ENCODE measurements at regions not wholly inside any gene's neighbourhood (a gene's known extent, or its start where the extent isn't known, plus 50 kb on each side); places are given as distances from the start of the nearest gene placed in this dataset.

DNA sequence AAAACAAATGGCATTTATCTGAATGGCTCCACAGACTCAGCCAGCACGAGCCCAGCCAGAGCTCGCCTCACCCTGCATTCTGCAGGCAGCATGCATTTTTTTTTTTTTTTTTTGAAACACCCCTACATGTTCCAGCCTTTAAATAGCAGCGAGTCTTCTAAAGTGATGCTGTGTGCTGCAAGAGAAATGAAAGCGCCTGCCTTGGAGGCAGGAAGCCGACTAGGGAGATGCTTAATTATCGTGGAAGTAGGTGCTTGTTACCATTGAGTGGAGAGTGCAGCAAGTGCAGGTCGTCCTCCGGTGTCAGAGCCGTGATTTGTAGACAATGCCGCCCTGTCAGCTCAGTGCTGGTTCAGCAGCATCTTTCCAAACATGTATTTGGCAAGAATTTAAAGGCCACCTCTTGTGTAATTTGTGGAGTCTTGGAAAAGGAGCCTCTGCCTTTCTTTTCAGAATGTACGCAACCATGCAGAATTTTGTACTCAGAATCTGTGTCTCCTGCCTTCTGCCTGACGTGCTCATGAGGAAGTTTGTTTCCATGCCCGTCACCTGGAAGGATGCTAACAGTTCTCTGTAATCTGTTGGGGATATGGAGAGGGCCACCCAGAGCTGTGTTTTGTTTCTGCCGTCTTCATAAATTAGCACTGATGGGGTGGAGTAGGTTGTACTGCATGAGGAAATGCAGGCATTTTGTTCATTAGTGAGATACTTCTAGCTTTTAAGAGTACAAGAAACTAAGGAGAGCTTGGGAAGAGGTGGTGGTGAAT is 345.9 kb upstream of the RGS6 start:
- DNase-seq, result no peak

DNA sequence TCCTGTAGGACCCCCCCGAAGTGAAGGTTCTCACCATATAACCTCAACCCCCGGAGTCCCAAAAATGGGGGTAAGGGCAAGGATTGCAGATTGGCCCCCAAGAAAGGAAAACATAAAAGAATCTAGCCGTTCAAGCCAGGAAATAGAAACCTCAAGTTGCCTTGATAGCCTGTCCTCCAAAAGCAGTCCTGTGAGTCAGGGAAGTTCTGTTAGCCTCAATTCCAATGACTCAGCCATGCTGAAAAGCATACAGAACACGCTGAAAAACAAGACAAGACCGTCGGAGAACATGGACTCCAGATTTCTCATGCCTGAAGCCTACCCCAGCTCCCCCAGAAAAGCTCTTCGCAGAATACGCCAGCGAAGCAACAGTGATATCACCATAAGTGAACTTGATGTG is 344.2 kb upstream of the RGS6 start:
- no peak for DNase-seq

DNA sequence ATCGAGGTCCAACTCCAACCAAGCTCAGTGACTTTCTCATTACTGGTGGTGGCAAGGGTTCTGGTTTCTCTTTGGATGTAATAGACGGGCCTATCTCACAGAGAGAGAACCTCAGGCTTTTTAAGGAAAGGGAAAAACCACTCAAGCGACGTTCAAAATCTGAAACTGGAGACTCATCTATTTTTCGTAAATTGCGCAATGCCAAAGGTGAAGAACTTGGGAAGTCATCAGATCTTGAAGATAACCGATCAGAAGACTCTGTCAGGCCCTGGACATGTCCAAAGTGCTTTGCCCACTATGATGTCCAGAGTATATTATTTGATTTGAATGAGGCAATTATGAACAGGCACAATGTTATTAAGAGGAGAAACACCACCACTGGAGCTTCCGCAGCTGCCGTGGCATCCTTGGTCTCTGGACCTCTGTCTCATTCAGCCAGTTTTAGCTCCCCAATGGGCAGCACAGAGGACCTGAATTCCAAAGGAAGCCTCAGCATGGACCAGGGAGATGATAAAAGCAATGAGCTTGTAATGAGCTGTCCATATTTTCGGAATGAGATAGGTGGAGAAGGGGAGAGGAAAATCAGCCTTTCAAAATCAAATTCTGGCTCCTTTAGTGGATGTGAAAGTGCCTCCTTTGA is 343.5 kb upstream of the RGS6 start:
- DNase-seq, result no peak

DNA sequence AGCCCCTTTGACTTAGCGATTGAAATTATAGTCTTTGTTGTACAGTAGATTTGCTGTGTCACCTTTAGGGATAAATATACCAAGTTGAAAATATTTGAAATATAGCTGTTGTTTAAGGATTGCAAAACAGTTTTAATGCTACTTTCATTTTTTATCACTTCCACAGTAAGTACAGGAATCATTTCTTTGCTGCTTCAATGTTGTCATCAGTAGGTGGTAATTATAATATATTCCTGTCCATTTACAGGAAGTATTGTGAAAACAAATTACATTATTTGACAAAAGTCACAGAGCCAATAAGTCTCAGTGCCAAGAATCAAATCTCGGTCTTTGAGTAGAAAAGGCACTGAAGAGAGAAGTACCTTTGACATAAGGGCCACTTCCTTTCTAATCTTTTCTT is 342.6 kb upstream of the RGS6 start:
- DNase-seq, result no peak

DNA sequence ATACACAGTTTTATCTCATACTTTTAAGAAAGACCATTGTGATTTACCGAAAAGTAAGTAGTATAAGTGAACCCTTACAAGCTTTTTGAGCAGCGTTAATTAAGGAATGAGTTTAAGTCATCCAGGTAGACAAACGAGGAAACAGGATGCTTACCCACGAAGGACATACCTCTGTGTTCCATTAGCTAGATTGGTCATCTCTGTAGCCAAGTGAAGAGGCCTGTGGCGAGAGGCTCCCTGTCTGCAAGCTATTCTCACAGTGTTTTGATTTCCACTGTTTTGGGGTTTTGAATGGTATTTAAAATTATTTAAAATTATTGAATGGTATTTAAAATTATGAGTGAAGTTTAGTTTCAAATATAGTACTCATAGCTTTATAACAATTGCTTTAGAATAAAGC is 342.1 kb upstream of the RGS6 start:
- DNase-seq, result no peak

DNA sequence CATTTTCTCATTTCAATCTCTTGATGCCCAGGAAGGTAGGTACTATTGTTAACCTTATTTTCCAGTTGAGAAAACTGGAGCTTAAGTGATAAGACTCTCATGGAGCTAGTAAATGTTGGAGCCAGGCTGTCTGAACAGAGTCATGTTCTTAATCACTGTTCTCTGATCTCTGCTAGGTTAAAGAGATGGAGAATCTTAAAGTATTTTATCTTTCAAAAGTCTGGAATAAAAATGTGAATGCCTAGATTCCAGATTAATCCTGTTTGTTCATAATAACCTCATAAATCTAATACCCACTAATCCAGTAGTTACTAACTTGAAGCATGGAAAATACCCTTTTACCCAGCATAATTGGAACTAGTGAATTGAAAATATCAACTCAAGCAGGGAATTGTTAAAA is 341.0 kb upstream of the RGS6 start:
- DNase-seq, result no peak

DNA sequence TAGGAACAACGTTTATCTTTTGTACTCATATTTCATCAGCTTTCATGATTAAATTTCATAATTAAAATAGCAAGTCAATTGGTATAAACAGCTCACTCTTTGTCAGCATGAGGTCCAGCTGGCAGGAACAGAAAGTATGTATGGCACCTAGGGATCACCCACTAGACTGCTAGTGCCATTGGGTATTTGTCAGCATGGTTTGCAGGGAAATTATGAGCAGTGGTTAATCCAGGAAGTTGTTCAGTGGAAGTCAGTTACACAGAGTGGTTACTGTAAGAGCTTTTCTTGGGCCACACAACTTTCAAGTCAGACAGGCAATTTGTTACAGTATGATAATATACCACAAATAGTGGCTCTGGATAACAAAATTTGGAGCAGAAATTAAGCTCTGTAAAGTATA is 340.3 kb upstream of the RGS6 start:
- no peak for DNase-seq

DNA sequence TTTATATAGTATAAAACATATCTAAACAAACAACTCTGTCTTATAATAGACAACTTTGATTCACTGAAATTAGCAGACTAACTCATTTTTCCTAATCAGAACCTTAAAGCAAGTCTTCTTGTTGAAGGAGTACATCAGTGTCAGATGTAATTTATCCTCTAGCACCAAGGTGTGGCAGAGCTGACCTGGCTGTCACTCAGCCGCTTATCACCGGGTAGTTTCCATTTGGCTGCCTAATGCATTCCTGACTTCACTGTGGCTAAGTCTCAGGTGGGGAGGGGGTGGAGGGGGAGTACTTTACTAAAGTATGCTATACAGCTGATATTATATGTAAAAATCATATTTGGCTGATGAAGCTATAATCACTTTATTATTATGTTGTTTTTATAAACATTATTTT is 339.9 kb upstream of the RGS6 start:
- DNase-seq, result no peak

DNA sequence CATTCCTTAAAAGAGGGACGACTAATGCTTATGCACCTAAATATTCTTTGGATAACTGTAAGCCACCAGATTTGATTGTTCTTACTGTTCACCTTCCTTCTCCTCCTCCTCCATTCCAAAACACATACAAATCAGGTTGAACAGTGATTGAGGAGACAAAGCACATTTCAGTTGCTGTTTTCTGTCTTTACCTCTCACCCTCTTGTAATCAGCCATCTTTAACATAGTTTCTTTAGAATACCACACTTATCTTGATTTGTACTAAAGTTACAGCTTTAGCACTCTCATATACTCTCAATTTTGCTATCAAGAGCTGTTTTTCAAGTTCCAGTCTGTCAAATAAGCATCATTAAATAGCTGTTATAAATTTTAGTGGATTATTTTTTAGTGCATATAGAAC is 338.3 kb upstream of the RGS6 start:
- no peak for DNase-seq

DNA sequence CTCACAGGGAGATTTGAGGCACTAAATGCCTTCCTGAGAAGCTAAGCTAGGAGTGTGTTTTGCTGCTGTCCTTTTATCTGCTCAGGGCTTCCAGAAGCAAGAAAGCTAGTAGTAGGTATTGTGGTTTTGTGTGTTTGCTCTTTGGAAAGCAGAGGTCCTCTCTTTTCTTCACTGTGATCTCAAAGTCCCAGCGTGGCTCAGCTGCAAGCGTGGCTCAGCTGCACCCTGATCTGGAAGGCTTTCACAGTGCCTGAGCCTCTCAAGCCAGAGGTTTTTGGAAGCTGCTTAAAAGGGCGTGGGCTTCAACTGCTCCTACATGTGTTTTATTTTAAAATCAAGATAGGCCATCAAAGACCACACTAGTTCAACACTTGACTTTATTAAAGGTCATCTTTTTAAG is 337.4 kb upstream of the RGS6 start:
- no peak for DNase-seq

DNA sequence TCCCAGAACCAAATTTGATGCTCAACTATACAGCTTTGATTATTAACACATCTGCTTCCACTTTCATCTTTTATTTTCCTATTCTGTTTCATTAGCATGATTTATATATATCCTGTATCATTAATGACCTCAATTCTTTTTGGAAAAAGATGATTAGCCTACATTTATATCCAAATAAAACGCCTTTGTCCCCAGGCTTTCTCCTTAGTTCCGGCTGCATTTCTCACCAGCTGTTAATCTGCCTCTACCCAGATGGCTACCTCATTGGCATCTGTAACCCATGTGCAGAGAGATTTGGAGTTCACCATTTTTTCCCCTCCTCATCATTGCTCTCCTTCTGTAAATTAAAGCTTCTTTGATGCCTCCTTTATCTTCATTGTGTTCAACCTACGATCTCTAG is 336.8 kb upstream of the RGS6 start:
- no peak for DNase-seq

DNA sequence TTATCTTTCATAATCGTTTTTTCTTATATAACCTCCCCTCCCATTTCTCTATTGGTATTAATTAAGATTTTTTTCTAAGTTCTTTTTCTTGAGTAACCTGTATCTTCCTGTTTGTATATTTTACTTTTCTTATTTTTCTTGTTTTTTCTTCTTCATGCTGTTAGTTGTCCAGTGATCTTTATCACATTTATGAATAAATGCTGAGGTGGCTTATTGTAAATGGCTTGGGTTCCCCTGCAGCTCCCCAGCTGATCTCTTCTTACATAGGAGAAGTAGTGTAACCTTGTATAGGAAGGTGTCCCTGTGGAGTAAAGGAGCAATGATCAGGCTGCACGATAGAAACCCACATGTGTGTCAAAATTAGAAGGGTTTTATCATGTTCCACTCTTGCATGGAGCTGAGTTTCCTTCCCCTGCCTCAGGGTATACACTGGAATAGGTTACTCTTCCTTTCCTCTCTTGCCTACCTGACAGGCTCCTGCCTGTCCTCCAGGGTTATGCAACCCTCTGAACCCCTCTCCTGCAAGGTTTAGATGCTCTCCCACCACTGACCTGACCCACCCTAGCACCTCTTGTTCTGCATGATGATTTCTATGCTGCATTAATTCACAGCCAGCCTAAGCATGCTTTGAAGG is 334.8 kb upstream of the RGS6 start:
- DNase-seq, result no peak

DNA sequence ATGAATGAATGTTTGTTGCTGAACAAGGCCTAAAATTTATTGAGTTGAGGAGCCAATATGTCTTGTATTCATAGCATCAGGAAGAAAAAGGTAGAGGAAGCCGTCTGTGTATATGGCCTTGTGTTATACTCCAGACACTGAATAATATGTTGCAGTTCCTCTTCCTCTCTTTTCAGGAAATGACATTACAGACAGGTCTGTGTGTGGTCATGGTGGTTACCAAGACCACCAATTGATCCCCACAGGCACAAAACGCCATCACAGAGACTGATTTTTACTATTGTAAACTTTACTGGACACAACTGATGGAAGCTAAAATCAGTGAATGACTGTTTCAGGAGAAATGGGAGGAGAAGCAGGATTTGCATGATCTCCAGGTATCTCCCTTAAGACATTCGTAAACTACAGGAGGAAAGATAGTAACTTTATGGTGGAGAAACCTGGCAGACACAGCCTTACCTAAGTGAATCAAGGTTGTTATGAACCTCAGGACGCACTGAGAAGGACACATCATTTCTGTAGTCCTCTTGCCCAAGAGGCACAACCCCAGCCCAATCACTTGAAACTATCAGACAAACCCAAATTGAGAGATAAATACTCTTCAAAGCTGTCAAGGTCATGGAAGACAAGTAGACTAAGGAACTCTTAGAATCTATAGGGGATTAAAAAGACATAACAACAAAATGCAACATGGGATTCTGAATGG is 334.1 kb upstream of the RGS6 start:
- no peak for DNase-seq

DNA sequence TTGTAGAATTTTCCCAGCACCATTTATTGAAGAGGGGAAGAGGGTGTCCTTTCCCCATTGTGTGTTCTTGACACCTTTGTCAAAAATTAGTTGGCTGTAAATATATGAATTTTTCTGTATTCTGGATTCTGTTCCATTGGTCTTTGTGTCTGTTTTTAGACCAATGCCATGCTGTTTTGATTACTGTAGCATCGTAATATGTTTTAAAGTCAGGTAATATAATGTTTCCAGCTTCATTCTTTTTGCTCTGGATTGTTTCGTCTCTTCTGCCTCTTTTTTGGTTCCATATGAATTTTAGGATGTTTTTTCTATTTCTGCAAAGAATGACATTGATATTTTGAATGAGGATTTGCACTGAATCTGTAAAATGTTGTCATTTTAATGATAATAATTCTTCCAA is 331.9 kb upstream of the RGS6 start:
- DNase-seq, result no peak

DNA sequence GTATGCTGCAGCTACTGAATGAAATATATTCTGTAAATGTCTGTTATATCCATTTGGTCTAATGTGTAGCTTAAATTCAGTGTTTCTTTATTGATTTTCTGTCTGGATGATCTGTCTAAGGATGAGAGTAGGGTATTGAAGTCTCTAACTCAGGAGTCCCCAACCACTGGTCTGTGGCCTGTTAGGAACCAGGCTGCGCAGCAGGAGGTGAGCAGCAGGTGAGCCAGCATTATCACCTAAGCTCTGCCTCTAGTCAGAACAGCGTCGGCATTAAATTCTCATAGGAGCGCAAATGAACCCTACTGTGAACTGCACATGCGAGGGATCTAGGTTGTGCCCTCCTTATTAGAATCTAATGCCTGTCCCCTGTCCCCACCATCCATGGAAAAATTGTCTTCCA is 329.7 kb upstream of the RGS6 start:
- no peak for DNase-seq

DNA sequence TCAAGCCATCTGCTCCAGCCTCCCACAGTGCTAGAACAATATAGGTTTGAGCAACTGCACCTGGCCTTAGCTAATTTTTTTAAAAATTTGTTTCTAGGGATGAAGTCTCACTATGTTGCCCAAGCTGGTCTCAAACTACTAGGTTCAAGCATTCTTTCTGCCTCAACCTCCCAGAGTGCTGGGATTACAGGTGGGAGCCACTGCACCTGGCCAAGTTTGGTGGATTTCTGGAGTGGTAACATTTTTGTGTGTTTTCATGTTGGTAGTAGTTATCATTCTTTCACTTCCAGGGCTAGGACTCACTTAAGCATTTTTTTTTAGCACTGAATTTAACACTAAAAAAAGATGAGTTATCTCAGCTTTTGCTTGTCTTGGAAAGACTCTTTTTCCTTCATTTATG is 328.0 kb upstream of the RGS6 start:
- no peak for DNase-seq

DNA sequence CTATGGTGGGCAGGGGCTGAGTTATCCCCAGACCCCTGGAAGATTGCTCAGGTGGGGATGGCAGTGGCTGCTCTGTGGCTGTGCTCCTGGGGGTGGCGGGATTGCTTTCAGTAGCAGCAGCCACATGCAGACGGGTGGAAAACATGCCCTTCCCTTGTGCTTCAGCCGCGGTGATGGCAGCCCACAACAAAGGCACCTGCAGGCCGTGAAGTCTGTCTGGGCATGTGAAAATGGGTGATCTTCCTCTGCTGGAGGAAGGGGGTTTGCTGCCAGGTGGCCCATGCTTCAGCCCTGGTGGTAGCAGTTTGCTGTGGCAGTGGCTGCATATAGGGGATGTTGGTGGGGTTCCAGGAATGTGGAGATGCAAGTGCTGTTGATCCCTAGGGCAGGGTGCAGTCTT is 326.2 kb upstream of the RGS6 start:
- no peak for DNase-seq

DNA sequence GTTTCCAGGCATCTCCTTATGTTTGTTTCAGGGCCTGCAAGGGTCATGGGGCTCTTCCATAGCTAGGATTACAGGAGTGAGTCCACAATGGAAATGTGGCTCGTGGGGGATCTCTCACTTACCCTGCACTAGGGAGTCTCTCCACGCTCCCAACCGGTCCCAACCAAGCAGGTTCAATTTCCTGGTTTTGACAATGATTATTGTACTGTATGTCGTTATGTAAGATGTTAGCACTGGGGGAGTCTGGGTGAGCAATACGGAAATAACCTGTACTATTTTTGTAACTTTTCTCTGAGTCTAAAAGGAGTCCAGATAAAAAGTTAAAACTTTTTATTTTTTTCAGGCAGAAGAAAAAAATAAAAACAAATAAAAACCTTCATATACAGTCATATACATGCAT is 325.7 kb upstream of the RGS6 start:
- DNase-seq, result no peak

DNA sequence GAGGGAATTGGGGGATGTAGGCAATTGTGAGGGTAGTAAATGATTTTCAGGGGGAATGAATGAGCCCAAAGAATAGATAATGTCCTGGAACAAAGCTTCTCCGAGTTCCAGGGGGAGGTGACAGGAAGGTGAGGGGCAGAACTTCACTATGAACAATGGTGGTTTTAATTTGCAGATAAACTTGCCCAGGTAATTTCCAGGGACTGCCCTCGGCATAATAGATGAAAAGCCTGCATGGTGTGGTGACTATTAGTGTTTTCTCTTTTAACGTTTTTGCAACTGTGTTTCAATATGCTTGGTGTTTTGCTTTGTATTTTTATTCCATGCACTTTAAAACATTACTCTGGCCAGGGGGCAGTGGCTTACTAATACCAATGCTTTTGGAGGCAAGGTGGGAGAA is 325.2 kb upstream of the RGS6 start:
- DNase-seq, result no peak

DNA sequence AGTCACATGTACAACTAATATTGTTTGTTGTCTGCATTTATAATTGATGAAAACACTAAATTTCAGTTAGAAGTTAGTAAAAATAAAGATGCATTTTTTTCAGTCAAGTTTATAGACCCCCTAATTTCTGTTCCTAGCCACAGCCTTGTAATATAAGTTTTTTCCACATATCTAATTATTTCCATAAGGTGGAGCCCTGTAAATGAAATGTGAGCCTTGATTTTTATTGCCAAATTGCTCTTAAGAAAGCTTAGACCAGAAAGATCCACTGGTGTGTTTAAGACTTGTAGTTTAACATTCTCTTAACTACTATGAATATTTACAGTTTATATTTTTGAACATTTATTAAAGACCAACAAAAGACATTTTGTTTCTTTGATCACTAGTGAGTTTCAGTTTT is 322.1 kb upstream of the RGS6 start:
- no peak for DNase-seq

DNA sequence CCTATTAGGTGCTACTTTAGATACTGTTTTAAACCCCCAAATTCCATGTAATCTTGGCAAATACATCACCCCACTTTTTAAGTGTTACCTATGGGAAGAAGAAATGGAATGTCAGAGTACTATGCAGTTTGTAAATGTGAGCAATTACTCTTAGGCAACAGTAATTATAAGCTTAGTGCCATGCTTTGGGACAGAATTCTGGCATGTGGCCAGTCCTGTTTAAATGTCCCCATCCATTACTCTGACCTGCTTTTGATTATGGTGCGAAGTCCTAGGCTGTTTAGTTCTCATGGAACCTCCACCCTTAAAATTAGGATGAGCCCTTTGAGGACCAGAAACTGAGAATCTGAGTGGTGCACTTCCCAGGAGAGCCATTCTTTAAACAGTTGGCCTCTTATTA is 321.4 kb upstream of the RGS6 start:
- DNase-seq, result no peak

DNA sequence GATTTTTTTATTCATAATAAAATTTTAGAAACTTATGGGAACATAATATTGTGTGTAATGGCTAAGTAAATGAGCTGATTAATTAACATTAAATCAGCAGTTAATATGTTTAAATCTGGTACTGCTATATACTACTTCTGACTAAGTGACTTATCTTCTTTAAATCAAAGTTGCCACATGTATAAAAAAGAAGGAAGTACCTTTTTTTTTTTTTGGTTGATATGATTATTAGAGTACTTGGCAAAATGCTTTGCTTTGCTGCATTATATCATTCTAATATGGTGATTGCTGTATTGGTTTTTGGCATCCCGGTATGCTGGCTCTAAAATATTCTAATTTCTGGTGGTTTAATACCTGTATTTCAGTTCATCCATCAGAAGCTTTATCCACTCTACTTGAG is 319.1 kb upstream of the RGS6 start:
- no peak for DNase-seq

DNA sequence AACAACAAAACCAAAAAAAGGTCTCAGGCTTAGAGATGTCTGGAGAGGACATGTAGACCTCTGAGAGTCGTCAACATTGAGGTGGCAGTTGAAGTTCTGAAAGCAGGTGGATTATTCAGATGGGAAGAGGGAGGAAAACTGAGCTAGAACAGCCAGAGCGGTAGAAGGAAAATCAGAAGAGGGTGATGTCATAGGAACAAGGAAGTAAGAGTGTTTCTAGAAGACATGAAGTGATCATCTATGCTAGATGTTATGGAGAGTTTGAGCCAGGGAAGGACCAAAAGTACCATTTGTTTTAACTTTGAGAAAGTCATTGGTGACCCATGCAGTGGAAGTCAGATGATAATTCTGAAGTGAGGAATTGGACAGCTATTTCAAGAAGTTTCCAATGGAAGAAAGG is 316.2 kb upstream of the RGS6 start:
- no peak for DNase-seq

DNA sequence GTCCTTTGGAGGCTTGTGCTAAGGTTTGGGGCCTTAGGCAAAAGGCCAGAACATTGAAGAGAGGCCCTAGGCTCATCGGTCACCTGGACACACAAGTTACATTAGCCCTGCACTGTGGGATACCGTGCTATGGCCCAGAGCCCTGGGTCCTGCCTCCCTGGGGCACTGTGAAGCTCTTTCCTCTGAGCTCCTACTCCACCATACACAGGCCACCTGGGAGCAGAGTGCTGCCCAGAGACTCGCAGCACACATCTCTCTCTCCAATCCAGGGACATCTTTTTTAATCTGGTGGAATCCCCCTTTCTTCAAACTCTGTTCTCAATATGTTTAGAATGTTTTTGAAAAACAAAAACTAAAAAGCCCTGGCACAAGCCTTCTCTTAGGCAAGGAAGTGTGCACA is 314.2 kb upstream of the RGS6 start:
- no peak for DNase-seq
